Fibroblast of lung (primary cell): ENCODE measurements at regions not wholly inside any gene's neighbourhood (a gene's known extent, or its start where the extent isn't known, plus 50 kb on each side); places are given as distances from the start of the nearest gene placed in this dataset.
"Not testable (repeated sequence)": the region's sequence is repeated elsewhere in the genome, so short reads cannot be mapped to it uniquely, and the experiment has no call there.

Experiments used
- EZH2 ChIP-seq: IDR thresholded peaks from 2 replicates; pipeline ENCODE4 v1.5.1; 2012; ENCODE audit warnings: low read length, control low read depth, mild to moderate bottlenecking; ENCODE audit errors: missing control alignments
- TF ChIP-seq, protein P1 (sequence below), 2 donors: IDR thresholded peaks in 1 of 2; conservative IDR thresholded peaks in 1 of 2; 1 replicate in 1 of 2; 2 replicates in 1 of 2; pipeline ENCODE4 v1.5.1; 2011 to 2012; ENCODE audit warnings: low read length in 2 of 2, control low read depth in 1 of 2, inconsistent platforms in 1 of 2, low read depth in 1 of 2, mild to moderate bottlenecking in 1 of 2

DNA sequence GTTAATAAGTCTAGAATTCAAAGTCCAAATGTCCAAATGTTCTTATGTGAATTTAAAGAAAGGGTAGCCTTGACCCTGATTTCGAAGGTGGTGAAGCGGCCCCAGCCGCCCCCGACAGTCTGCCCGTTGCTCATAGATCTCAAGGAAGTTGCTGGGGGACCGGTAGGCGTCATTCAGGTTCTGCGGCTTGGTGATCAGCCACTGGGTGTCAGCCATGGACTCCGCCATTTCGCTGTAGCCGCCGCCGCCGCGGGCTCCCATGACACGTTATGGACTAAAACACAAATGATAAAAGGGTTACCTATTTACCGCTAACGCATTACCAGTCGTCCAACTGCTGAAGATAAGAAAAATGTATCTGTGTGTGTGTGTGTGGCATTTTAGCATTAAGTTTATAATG is 736.1 kb downstream of the PCDH11X start:
- not testable (repeated sequence) for TF ChIP-seq EZH2
- TF ChIP-seq, protein P1, sequence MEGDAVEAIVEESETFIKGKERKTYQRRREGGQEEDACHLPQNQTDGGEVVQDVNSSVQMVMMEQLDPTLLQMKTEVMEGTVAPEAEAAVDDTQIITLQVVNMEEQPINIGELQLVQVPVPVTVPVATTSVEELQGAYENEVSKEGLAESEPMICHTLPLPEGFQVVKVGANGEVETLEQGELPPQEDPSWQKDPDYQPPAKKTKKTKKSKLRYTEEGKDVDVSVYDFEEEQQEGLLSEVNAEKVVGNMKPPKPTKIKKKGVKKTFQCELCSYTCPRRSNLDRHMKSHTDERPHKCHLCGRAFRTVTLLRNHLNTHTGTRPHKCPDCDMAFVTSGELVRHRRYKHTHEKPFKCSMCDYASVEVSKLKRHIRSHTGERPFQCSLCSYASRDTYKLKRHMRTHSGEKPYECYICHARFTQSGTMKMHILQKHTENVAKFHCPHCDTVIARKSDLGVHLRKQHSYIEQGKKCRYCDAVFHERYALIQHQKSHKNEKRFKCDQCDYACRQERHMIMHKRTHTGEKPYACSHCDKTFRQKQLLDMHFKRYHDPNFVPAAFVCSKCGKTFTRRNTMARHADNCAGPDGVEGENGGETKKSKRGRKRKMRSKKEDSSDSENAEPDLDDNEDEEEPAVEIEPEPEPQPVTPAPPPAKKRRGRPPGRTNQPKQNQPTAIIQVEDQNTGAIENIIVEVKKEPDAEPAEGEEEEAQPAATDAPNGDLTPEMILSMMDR (conservative IDR thresholded peaks at IDR 0.05 in 1 of 2, IDR thresholded peaks at IDR 0.05 in 1 of 2; ENCODE audit: low read depth in 1 of 2, low read length in 2 of 2), result not testable (repeated sequence)
